Glutamatergic neuron (in vitro differentiated cells): ENCODE measurements at regions not wholly inside any gene's neighbourhood (a gene's known extent, or its start where the extent isn't known, plus 50 kb on each side); places are given as distances from the start of the nearest gene placed in this dataset.

Experiments used
- DNase-seq: peaks from one replicate; pipeline ENCODE4 v3.0.0; 2022
- H3K27ac Mint-ChIP-seq: one replicate; pipeline ENCODE4 v1.8.0; 2020; ENCODE audit warnings: mild to moderate bottlenecking, mixed read lengths, inconsistent platforms; ENCODE audit not compliant: unreplicated experiment
- H3K27me3 Mint-ChIP-seq: one replicate; pipeline ENCODE4 v1.8.0; 2020; ENCODE audit warnings: mild to moderate bottlenecking, moderate library complexity, mixed read lengths, inconsistent platforms; ENCODE audit not compliant: unreplicated experiment
- H3K36me3 Mint-ChIP-seq: one replicate; pipeline ENCODE4 v1.8.0; 2020; ENCODE audit warnings: mild to moderate bottlenecking, mixed read lengths, inconsistent platforms; ENCODE audit not compliant: unreplicated experiment
- H3K4me1 Mint-ChIP-seq: one replicate; pipeline ENCODE4 v1.8.0; 2020; ENCODE audit warnings: mild to moderate bottlenecking, low read depth, mixed read lengths, inconsistent platforms; ENCODE audit not compliant: unreplicated experiment
- H3K4me3 Mint-ChIP-seq: one replicate; pipeline ENCODE4 v1.8.0; 2020; ENCODE audit warnings: mild to moderate bottlenecking, mixed read lengths, inconsistent platforms; ENCODE audit not compliant: unreplicated experiment
- H3K9me3 Mint-ChIP-seq: one replicate; pipeline ENCODE4 v1.8.0; 2020; ENCODE audit warnings: mild to moderate bottlenecking, moderate library complexity, mixed read lengths, inconsistent platforms; ENCODE audit not compliant: unreplicated experiment
- TF ChIP-seq, protein P1 (sequence below): fragments of 200-600 bp; sonication (generic); IDR thresholded peaks from one replicate; pipeline ENCODE4 v1.5.0; 2021; ENCODE audit not compliant: partially characterized antibody, unreplicated experiment

DNA sequence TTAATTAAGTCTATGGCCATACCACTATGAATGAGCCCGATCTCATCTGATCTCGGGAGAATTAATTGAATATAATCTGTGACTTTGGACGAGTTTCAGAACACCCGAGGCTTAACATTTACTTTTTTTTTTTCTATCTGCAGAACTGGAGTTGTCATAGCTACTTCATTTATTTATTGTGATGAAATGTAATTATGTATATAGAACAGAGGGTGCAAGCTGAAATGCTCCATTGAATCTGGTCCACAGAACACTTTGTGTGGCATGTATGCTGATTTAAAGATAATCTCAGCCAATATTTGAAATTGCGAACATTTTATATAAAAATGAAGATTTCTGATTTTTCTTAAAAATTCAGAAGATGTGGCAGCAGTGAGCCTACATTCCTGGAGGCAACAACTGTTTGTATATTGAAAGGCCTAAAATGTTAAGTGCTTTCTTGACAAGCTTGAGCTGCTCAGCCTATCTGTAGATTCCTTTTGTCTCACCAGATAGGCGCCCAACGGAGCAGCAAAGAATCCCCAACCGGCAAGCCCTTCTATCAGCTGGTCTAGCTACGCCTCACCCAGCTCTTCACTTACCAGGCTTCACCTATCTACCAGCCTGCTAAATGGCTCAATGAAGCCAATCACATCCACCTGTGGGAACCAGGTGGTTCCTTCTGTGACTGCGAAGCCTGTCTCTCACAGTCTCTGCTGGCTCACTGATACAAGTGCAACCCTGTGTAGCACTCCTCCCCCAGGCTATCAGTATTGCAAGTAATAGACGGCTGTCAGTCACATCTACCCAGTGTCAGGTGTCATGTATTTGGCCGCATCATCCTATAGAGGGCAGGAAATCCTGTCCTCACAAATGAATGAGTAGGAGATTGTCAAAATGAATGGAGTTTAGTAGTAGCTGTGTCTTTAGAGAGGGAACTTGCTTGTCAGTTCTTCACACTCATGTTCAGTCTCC lies 170.6 kb upstream of the MRPS30 start:
- no peak for DNase-seq
- Mint-ChIP-seq H3K4me1 (peaks cover 12% of the 10 kb centered on the region), H3K36me3 (no peaks in the 10 kb centered on the region)

GRCh38 chr5:44632344-44632743 lies 176.4 kb upstream of the MRPS30 start:
- TF ChIP-seq, protein P1, sequence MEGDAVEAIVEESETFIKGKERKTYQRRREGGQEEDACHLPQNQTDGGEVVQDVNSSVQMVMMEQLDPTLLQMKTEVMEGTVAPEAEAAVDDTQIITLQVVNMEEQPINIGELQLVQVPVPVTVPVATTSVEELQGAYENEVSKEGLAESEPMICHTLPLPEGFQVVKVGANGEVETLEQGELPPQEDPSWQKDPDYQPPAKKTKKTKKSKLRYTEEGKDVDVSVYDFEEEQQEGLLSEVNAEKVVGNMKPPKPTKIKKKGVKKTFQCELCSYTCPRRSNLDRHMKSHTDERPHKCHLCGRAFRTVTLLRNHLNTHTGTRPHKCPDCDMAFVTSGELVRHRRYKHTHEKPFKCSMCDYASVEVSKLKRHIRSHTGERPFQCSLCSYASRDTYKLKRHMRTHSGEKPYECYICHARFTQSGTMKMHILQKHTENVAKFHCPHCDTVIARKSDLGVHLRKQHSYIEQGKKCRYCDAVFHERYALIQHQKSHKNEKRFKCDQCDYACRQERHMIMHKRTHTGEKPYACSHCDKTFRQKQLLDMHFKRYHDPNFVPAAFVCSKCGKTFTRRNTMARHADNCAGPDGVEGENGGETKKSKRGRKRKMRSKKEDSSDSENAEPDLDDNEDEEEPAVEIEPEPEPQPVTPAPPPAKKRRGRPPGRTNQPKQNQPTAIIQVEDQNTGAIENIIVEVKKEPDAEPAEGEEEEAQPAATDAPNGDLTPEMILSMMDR: no peak
- no peak for DNase-seq
- Mint-ChIP-seq H3K4me3 (no peak overlapping the region), H3K27ac (no peak overlapping the region), H3K4me1 (peaks cover 13% of the 10 kb centered on the region), H3K27me3 (peaks cover 3% of the 10 kb centered on the region), H3K36me3 (no peaks in the 10 kb centered on the region), H3K9me3 (peaks cover 11% of the 10 kb centered on the region)

More for the DNA sequence above, 170.6 kb upstream of the MRPS30 start:
- H3K27ac Mint-ChIP-seq: no peak overlapping the region
- TF ChIP-seq, protein P1: no peak
- H3K27me3 Mint-ChIP-seq: peaks cover 3% of the 10 kb centered on the region
- H3K9me3 Mint-ChIP-seq: peaks cover 10% of the 10 kb centered on the region
- no peak overlapping the region for H3K4me3 Mint-ChIP-seq

DNA sequence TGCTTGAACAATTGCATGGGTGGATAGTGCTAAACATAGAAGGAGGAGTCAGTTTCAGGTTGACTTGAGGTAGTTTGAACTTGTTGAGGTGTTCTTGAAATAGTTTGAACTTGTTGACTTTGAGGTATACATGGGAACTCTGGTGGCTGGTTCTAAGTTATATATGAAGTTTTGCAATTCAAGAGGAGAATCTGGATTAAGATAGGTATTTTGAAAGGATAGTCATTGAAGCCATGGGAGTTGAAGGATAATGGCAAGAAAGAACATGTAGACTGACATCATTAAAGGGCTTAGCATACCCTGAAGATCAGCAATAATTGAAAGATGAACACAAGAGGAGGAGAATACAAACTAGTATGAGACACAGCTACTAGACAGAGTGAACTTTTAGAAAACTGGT lies 181.9 kb upstream of the MRPS30 start:
- H3K36me3 Mint-ChIP-seq: no peaks in the 10 kb centered on the region
- no peaks in the 10 kb centered on the region for H3K27me3 Mint-ChIP-seq
- H3K27ac Mint-ChIP-seq: no peak overlapping the region
- H3K9me3 Mint-ChIP-seq: peaks cover 2% of the 10 kb centered on the region
- no peak overlapping the region for H3K4me3 Mint-ChIP-seq
- TF ChIP-seq, protein P1: no peak
- DNase-seq: no peak
- H3K4me1 Mint-ChIP-seq: no peaks in the 10 kb centered on the region

- Mint-ChIP-seq H3K4me1 (no peaks in the 10 kb centered on the region), H3K27ac (no peak overlapping the region), H3K36me3 (no peaks in the 10 kb centered on the region), H3K4me3 (no peak overlapping the region), H3K9me3 (peaks cover 2% of the 10 kb centered on the region), H3K27me3 (no peaks in the 10 kb centered on the region)
- TF ChIP-seq, protein P1: no peak
- DNase-seq: no peak
These were observed 186.4 kb upstream of the MRPS30 start for GRCh38 chr5:44622331-44622730.
